GM21717 (cell line): ENCODE measurements at regions not wholly inside any gene's neighbourhood (a gene's known extent, or its start where the extent isn't known, plus 50 kb on each side); places are given as distances from the start of the nearest gene placed in this dataset.

Source experiments
- ATAC-seq: cut with Tn5 transposase; IDR thresholded peaks from one replicate; pipeline ENCODE4 v1.9.1; 2021; ENCODE audit warnings: mild to moderate bottlenecking, moderate library complexity; ENCODE audit not compliant: unreplicated experiment

DNA sequence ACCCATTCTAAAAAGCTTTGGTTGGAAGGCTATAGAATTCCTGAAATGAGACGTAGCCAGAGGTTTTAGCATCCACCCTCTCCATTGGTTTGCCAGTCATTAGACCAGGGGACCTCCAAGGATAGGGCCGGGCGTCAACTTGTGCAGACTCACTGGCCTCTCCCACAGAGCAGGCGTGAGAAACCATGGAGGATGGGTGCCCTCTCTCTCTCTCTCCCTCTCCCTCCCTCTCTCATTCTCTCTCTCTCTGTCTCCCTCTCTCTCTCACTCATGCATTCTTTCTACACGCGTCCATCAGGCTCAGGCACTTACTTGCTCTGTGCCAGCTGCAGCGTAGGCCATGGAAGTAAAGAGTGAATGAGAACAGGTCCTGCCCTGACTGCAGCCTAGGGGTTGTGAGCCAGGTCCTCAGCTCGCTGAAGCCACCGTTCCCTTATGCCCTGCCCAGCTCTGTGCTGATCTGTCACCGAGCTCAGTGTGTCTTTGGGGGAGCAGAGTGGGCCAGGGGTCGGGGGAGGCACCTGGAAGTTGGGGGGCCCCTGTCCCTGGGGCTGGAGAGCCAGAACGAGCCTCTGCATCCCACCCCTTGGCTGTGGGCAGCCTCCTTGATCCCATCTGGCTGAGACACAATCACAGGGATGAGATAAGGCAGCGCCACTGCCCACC is 304.4 kb upstream of the HS6ST1 start:
- no peak for ATAC-seq

DNA sequence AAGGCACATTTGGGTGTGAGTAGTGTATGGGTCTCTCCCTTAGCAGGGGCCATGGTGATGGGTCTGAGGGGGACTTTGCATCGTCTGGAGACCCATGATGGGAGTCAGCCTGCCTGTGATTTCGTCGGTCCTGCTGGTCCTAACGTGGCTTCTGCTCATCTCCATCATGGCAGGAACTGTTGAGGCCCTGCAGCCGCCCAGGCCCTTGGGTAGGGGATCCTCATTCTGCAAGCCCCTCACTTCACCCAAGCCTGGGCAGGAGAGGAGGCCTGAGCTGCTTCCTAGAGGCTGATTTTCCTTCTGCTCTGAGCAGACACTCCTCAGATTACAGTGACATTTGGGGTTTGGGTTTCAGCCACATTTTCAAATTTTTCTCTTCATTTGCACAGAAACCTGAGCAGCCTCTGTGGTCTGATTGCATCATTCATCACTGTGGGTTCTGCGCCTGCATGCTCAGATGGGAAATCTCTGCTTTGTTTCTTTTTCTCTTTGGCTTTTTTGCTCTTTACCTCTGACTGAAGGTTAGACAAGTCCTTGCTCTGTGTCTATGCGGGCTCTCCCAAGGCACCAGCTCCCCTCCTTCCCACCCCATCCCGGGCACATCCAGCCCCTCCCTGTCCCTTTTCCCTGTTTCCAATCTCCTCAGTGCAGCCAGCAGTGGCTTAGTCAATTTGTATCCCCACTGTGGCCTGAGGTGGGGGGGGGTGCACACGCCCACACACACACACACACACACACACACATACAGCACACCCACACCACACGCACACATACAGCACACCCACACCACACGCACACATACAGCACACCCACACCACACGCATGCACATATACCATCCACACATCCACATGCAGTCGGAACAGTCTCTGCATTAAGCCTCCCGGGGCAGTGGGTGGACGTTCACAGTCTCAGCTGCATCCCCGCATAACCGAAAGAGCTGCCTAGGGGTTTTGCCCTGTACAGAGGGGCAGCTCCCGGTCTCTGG is 305.4 kb upstream of the HS6ST1 start:
- peak; percentile 87 for ATAC-seq

DNA sequence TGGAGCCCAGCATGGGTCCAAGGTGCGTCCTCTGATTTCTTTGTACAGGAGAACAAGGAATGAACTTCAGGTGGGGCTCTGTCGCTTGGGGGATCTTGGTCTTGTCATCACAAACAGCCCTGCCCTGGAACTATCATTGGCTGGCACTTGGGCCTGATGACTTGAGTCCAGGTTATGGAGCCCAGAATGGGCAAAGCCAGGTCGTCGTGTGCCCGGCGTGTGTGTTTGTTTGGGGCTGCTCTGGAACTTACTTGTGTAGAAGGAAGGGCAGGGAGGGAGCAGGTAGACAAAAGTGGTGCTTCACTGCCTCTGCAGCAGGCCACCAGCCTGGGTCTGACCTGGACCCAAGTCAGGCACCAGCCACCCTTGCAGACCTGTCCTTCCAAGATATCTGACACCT is 306.3 kb upstream of the HS6ST1 start:
- no peak for ATAC-seq

DNA sequence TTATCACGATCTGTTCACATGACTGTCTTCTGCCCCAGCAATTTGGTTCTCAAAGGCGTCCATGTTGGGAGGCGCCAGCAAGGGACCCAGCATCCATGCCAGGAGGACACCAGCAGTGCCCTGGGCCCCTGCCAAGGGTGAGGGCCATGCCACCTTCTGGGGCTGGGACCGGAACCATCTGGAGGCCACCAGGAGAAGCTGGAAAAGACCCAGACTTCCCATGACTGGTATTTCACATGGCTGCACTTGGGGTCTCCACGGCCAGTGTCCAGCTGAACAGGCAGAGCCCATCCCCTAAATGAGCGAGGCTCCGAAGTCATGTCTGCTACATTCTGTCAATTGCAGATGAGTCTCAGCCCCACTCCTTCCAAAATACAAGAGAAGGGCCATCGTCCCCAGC is 306.8 kb upstream of the HS6ST1 start:
- ATAC-seq = no peak

DNA sequence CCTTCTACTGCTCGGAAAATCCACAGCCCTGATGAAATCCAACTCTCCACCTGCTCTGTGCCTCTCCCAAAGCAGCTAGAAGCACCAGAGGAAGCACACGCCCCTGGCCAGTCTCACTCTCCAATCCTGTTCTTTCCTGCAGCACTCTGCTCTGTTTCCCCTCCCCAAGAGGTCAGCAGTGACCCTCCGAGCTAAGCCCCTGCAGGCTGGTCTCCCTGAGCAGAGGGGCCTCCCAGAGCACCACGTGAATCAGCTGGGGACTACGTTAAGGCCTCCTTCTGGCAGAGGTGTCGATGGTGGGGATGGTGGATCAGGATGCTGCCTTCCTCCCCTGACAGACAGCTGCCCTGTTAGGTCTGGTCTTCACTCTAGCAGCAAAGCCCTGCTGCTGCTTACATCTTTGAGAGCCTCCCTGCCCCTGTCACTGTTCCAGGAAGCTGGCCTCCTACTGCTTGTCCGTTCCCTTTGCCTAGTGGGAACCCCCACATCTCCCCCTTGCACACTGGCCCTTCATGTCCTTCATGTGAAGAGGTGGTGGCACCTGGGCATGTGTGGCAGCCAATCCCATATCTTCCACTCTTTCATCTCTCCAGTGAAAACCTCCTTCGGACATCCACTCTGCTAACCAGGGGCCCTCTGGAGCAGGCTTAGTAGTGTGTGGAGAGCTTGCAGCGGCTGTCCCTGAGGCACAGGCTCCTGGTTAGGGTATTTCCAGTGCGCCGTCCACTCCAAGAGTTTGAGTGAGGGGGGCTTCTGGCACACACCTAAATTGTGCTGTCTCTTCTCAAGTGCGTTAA is 307.5 kb upstream of the HS6ST1 start:
- ATAC-seq = no peak

DNA sequence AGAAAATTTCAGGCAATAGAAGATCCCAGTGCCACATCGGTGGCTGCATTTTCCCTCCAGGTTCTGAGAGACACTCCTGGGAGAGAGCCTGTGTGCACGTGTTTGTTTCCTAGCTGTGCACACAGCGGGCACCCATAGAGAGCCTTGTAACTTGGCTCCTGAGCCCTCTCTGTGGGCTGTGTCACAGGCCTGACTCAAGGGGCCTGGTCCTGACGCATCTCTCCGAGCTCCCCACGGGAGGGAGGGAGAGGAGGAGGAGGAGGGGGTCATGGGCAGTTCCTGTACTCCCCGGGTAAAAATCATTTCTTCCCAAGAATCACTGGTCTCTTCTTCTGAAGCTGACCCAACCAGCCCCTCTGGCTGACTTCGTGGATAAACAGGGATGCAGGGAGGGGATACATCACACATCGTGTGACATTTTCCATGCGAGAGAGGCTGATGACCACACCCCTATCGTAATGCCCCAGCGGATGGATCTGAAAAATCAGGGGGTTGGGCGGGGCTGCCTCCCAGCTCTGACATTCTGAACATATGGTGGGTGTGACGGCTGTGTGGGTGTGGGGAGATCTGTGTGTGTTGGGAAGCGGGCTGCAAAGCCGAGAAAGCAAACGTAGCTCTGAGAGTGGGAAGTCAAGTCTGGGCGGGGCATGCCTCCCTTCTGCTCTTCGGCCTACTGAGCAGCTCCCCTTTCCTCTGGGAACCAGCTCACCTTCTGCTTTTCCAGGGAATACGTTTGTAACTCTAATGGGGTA is 308.3 kb upstream of the HS6ST1 start:
- no peak for ATAC-seq

DNA sequence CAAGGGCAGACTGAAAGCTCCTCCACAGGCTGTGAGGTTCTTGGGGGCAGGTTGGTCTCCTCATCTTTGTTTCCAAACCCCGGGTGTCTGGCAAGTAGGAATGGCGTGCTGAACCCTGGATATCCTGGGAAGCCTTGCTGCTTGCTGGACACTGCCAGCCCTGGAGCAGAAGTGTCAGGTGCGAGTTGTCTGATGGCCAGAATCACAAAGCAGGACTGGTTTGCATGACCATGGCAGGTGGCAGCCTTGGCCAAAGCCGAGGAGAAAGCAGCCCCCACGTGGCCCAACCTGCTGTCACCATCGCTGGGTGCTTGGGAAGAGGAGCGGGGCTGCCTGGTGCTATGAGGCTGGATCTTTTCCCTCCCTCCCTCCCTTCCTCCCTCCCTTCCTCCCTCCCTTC is 309.5 kb upstream of the HS6ST1 start:
- no peak for ATAC-seq

DNA sequence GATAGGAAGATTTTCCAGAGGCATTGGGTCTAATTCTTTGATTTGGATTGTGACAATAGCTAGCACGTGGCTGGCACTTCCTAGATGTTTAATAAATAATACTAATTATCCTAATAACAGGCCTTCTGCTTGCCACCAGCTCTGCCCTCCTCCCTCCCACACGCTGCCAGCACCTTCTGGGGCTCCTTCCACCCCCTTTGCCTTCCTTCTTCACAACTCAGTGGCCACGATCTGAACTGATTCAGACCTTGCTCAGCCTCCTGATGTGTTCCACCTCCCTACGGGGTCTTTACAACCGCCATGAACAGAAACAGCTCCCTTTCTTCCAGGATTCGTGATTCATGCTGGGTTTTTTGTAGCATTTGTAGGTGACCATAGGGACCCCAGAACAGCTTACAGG is 310.3 kb upstream of the HS6ST1 start:
- no peak for ATAC-seq

DNA sequence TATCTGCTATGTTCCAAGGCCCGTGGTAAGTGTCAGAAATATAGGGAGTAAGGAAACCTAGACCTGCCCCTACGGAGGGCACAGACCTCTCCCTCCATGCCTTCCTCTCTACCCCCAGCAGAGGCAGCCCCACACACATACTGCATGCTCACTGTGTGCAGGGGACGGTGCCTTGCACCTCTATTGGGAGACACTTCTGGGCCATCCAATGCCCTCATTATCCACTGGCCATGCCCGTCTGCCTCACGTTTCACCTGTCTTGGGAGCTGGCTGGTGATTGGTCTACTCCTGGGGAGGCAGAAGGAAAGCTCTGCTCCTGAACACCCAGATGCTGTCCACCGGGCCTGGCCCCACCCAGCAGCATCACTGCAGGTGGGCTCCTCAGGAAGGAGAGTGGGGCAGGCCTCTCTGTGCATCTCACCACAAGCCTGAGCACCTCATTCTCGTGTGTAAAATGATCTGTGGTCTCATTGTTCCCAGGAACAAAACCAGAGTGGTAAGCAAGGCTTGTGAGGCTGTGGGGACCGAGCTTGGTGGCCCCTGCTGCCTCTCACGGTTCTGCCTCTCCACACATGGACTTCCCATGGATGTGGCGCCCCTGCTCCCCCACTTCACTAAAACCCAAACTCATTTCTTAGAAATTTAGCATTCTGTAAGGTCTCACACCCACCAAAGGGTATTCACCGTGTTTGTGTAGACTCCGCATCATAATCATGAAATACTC is 312.5 kb upstream of the HS6ST1 start:
- no peak for ATAC-seq

DNA sequence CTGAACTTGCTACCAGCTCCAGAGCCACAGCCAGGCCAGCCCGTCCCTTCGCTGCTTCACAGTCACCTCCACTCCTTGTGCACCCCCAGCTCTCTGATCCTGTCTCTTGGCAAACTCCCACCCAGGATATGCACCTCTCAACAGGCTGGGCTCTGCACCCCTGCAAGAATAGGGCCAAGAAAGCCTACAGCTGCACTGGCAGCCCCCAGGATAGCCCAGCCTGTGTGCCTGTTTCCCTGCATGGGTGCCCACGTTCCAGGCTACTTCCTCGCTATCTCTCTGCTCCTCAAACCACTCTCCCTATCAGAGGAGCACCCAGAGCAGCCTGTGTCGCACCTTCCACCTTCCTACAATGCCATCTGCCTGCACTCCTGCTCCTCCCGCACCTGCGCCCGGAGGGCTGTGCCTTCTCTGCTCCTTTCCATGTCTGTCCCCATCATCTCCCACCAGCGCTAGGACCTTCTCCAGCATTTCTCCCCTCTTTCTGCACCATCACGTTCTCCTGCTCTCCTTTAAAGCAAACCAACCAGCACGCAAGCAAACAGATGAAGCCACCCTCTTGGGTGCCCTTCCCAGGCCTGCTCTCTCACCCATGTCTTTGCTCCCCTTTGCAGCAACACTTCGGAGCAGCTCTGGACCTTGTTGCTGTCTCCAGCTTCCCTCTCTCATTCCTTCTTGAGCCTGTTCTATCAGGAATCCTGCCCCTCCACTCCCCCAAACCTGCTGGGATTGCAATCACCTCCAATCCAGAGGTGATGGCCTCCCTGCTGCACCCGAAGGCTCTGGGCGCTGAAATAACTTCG is 313.2 kb upstream of the HS6ST1 start:
- no peak for ATAC-seq

DNA sequence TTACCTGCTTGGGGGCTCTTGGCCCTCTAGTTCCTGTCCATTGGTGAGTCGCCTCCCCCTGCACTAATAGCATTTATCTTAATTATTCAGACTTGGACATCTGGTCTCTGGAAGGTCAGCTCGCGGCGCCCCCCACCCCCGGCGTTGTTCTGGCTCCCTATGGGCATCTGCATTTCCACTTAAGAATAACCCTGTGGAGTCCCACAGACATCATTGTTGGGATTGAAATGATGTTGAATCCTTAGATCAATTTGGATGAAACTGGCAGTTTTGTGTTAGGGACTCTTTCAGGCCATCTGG is 313.8 kb upstream of the HS6ST1 start:
- ATAC-seq = no peak

DNA sequence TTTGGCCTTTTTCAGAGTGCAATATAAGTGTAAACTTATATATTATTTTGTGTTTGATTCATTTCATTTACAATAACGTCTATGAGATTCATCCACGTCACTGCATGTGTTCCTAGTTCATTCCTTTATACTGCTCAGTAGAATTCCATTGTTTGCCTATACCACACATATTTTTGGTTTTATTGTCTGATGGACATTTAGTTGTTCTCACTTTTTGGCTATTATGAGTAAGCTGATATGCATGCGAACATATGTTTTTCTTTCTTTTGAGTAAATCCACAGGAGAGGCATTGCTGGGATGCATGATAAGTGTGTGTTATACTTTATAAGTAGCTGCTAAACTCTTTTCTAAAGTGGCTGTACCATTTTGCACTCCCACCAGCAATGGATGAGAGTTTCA is 314.8 kb upstream of the HS6ST1 start:
- no peak for ATAC-seq

DNA sequence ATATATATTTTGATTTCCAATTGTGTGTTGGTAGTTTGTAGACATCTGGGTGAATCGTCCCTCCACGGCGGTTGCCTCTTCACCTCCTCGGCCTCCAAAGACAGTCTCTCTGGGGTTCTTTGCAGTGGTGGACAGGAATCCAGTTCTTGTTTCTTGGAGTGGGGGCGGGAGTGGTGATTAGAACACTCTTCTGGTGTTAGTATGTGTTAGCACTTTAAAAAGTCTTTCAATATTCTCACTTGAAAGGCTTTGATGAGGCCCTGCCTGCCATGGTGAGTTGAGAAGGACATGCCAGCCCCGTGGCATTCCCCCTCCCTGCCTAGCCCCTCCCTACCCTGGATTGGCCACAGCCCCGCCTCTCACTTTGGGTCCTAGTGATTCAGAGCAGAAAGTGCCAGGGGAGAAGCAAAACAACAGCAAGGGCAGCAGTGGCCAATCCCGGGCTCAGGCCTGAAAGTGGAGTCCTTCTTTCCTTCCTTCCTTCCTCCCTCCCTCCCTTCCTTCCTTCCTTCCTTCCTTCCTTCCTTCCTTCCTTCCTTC is 316.8 kb upstream of the HS6ST1 start:
- ATAC-seq = no peak

DNA sequence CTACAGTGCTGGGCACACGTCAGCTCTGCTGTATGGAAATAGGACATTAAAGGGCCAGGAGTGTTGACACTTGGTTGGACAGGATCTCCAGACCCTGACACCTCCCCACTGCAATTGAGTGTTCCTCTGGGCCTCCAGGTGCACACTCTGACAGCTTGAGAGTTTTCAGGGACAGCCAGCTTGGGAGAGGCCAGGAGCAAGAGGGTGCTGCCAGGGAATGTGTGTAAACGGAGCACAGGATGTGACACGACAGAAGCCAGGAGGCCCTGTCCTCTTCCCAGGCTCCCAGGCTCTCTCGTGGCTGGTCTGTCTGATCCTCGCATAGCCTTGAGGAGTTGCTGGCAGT is 318.1 kb upstream of the HS6ST1 start:
- no peak for ATAC-seq

DNA sequence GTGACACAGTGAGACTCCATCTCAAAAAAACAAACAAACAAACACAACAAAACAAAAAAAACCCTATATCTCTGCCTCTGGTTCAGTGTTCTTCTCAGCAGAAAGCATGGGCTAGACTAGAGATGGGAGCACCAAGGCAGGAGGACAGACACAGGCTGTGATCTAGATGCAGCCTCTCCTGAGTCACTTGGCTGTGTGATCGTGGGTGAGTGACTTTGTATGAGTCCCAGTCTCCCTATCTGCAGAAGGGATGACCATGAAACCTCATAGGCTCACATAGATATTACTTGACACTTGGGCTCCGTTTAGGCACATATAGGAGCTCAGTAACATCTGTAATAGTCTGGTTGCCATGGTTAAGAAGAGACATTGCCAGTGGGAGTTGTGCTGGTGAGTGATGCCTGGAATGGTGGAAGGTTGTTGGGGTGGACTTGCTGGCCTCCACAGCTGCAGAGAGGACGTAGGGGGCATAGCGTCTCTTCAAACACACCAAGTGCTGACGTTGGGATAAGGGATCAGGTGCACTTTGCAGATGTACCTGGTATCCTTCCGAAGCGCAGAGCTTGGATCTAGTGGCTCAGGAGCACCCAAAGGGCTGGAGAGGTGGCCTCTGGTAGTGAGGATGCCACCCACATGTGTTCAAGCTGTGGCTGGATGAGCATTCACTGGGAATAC is 318.9 kb upstream of the HS6ST1 start:
- ATAC-seq = no peak

DNA sequence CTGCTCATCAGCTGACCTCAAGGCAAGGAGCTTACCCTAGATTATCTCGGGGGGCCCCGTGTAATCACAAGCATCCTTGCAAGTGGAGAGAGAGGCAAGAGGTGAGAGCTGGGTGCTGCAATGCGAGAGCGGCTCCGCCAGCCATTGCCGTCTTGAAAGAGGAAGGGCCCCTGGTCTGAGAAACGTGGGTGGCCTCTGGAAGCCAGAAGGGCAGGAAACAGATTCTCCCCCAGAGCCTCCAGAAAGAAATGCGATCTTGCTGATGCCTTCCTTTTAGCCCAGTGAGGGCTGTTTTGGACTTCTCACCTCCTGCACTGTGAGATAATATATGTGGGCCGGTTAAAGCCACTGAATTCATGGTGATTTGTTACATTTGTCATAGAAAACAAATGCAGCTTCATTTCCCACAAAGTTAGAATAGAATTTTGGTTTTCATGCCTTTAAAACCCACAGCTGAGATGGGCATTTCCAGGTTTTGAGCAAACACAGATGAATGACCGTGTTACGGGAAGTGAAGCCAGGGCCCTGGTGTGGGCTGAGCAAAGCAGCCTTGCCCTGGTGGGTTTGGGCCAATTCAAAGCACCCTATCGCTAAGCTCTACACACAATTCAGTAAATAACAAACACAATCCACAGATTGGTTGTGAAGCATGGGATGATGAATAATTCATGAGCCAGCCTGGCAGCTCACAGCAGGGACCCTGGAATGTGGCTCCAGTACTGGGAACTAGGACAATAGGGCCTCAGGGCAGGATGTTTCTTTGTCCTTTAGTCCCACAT is 319.9 kb upstream of the HS6ST1 start:
- no peak for ATAC-seq

DNA sequence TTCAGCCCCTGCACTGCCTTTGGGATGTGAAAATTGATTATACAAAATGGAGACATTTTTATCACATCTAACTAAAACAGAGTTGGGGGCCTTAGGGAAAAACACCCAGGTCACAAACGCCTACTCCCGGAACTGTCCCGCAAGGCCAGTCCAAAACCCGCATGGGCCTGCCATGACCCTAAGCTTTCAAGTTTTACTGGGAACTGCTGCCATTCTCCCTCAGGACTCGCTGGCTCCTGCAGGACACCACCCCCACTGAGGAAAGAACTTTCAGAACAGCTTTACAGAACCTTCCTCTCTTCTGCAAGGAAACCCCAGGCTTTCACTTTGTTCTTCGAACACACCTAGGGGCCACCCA is 320.4 kb upstream of the HS6ST1 start:
- ATAC-seq = no peak

DNA sequence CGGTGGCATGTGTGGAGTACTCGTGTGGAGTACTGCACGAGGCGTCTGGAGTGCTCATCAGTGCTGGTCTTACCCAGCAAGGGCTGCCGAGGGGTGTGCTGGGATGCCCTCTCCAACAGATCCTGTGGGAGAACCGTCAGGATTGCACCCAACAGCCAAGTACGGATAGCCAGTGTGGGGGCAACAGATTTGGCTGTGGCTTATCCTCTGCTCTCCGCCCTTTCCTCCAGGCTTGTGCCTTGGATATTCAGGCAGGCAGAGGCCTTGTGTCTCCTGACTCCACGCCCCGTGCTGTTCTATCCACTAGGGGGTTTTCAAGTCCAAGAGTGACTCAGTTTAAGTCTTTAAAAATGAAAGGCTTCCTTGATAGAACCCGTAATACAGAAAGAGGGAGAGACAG is 321.0 kb upstream of the HS6ST1 start:
- ATAC-seq = no peak
